ENCODE measurements at regions not wholly inside any gene's neighbourhood (a gene's known extent, or its start where the extent isn't known, plus 50 kb on each side); places are given as distances from the start of the nearest gene placed in this dataset.

DNA sequence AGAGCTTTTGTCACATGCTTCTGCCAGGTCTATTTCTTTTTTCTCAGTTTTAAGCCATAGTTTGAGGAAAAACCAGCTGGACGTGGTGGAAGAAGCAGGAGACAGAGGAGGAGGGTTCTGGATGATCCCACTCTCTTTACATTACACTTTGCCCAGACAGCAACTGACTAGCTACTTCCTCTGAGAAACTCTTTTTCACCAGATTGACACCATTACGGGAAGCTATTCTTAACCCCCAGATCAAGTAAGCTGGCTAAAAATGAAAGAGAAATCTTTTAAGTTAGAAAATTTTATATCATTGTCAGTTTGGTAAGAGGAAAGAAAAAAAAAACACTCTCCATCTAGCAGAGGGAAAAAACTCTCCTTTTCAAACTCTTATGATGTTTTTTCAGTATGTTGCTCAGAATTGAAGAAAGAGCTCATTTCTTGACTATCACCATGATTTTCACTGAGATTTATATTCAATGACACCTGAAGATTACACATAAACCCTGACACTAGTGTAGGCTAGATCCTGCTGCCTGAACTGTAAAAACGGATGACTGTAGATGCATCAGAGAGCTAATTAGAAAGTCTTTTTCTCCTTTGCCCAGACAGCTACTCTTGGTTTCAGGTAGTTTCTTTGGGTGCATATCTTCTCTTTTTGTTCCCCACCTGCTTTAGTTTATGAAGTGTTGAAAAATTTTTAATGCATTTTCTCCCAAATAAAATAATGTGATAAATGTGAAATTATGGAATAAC, 203.1 kb downstream of the TFEC start:
- DNase-seq (ENCODE audit: low read depth in 1 of 2, low spot score in 2 of 2): no peak
- CTCF ChIA-PET (ENCODE audit: partially characterized antibody): interaction anchor here (0.5 to 1.8 kb wide), 4 partner anchors 15 to 34 kb away, joined by 3 to 7 read pairs (median 4); no protein-coding TSS in a partner anchor
- TF ChIP-seq EP300 (IDR thresholded peaks at IDR 0.05; ENCODE audit: borderline replicate concordance in 1 of 2, low read depth in 2 of 2, low read length in 2 of 2) (no peak), GABPA (IDR thresholded peaks at IDR 0.05; ENCODE audit: borderline replicate concordance, insufficient read depth, low read length) (no peak), SRF (IDR thresholded peaks at IDR 0.05; ENCODE audit: low read depth, low read length) (no peak), KDM4A (IDR thresholded peaks at IDR 0.05; ENCODE audit: low read depth, low read length, severe bottlenecking) (no peak), SP4 (IDR thresholded peaks at IDR 0.05; ENCODE audit: low read length) (no peak), YY1 (IDR thresholded peaks at IDR 0.05; ENCODE audit: low read depth, low read length) (no peak), JUND (IDR thresholded peaks at IDR 0.05; ENCODE audit: low read length) (no peak), MAFK (IDR thresholded peaks at IDR 0.05; ENCODE audit: low read depth, low read length) (no peak), BACH1 (IDR thresholded peaks at IDR 0.05; ENCODE audit: low read length) (no peak), SAP30 (IDR thresholded peaks at IDR 0.05; ENCODE audit: insufficient read depth, insufficient replicate concordance, low read length) (no peak), TBP (IDR thresholded peaks at IDR 0.05; ENCODE audit: low read depth, low read length) (no peak), CBX5 (IDR thresholded peaks at IDR 0.05; ENCODE audit: low read depth, low read length) (no peak)

More for the DNA sequence above, 203.1 kb downstream of the TFEC start:
- no peak overlapping the region for H3K4me2 ChIP-seq (ENCODE audit: insufficient read depth in 1 of 2, low read depth in 2 of 2, low read length in 2 of 2)
- H3K27ac ChIP-seq (ENCODE audit: low read depth, low read length): no peak overlapping the region
- H4K8ac ChIP-seq (ENCODE audit: extremely low read depth, insufficient read depth, low read length): no peak overlapping the region
- WGBS, 2 experiments (ENCODE audit: extremely low coverage in 1 of 2, insufficient coverage in 1 of 2, insufficient read length in 1 of 2, insufficient replicate concordance in 2 of 2, low coverage in 1 of 2, low lambda C conversion rate in 2 of 2, missing lambda C conversion rate in 1 of 2): 75% methylated on average over 3 of the region's 3 CpGs; no CpG with 5 or more reads in 1 of the 2 experiments
- 0 out of 2 replicates have a peak overlapping the region, but pooled peaks have one; percentile 55 for H2AFZ ChIP-seq (ENCODE audit: low read length)
- H2BK5ac ChIP-seq (ENCODE audit: low read depth, low read length): no peak overlapping the region
- peaks cover 0 to 5% (median 0%) of the 10 kb centered on the region in 4 experiments; a peak in 1 of 7 replicates for H3K4me1 ChIP-seq (replicated peaks in 1 of 4; ENCODE audit: control insufficient read depth in 3 of 4, insufficient read depth in 4 of 4, low read length in 3 of 4)
- H3K56ac ChIP-seq (replicated peaks; ENCODE audit: insufficient read length, low read depth, low read length): no peak overlapping the region
- no peaks in the 10 kb centered on the region for H3K23me2 ChIP-seq (ENCODE audit: low read depth, low read length)
- no peaks in the 10 kb centered on the region for H3K9me3 ChIP-seq (ENCODE audit: insufficient read depth in 2 of 2, low read depth in 1 of 2, low read length in 1 of 2)
- no peaks in the 10 kb centered on the region for H3K36me3 ChIP-seq (ENCODE audit: control insufficient read depth in 2 of 4, insufficient read depth in 4 of 4, low read length in 3 of 4)
- no peak overlapping the region for H4K91ac ChIP-seq (replicated peaks; ENCODE audit: insufficient read length, low read length)
- H2BK15ac ChIP-seq (ENCODE audit: low read length): no peak overlapping the region
- no peak overlapping the region for H3K4ac ChIP-seq (replicated peaks; ENCODE audit: insufficient read length, low read depth, low read length)
- no peak overlapping the region for H3K14ac ChIP-seq (ENCODE audit: insufficient read length)
- peaks cover 0 to 1% (median 0%) of the 10 kb centered on the region in 4 experiments; a peak in 1 of 7 replicates for H3K27me3 ChIP-seq (replicated peaks in 1 of 4; ENCODE audit: control insufficient read depth in 3 of 4, extremely low read depth in 1 of 4, insufficient read depth in 3 of 4, low read length in 3 of 4)
- H2BK20ac ChIP-seq (ENCODE audit: low read length): no peak overlapping the region
- H3K4me3 ChIP-seq (ENCODE audit: extremely low read depth in 1 of 4, insufficient read depth in 2 of 4, low read depth in 3 of 4, low read length in 4 of 4): no peak overlapping the region
- no peak overlapping the region for H3K9ac ChIP-seq (replicated peaks in 1 of 4; ENCODE audit: extremely low read depth in 1 of 4, low read depth in 3 of 4, low read length in 3 of 4)
- POLR2A ChIA-PET (ENCODE audit: partially characterized antibody): no interaction called here
- no peak overlapping the region for H2AK5ac ChIP-seq (ENCODE audit: low read depth, low read length)
- H4K5ac ChIP-seq (ENCODE audit: insufficient read length, low read depth, low read length): no peak overlapping the region
- H3K23ac ChIP-seq (ENCODE audit: insufficient read length): no peak overlapping the region
- H3K18ac ChIP-seq (ENCODE audit: extremely low read depth, low read length): no peak overlapping the region
- H2BK120ac ChIP-seq (replicated peaks; ENCODE audit: low read depth, low read length): no peak overlapping the region
- no peaks in the 10 kb centered on the region for H3K79me2 ChIP-seq (ENCODE audit: control insufficient read depth in 1 of 2, insufficient read depth in 2 of 2, low read length in 2 of 2)
- H2BK12ac ChIP-seq (ENCODE audit: low read depth, low read length): no peak overlapping the region
- FAIRE-seq: no peak
- no peaks in the 10 kb centered on the region for H3K79me1 ChIP-seq (ENCODE audit: low read depth, low read length)
- H4K20me1 ChIP-seq (replicated peaks in 1 of 2; ENCODE audit: control insufficient read depth in 1 of 2, insufficient read depth in 2 of 2, low read length in 2 of 2): no peaks in the 10 kb centered on the region
